Suppressor macrophage treated with lipopolysaccharide for 1 hour (primary cell): ENCODE measurements at regions not wholly inside any gene's neighbourhood (a gene's known extent, or its start where the extent isn't known, plus 50 kb on each side); places are given as distances from the start of the nearest gene placed in this dataset.
"Not testable (repeated sequence)": the region's sequence is repeated elsewhere in the genome, so short reads cannot be mapped to it uniquely, and the experiment has no call there.

Source experiments
- DNase-seq, 3 donors: peaks; one replicate each; pipeline ENCODE4 v3.0.0-alpha.2; 2020 to 2022

DNA sequence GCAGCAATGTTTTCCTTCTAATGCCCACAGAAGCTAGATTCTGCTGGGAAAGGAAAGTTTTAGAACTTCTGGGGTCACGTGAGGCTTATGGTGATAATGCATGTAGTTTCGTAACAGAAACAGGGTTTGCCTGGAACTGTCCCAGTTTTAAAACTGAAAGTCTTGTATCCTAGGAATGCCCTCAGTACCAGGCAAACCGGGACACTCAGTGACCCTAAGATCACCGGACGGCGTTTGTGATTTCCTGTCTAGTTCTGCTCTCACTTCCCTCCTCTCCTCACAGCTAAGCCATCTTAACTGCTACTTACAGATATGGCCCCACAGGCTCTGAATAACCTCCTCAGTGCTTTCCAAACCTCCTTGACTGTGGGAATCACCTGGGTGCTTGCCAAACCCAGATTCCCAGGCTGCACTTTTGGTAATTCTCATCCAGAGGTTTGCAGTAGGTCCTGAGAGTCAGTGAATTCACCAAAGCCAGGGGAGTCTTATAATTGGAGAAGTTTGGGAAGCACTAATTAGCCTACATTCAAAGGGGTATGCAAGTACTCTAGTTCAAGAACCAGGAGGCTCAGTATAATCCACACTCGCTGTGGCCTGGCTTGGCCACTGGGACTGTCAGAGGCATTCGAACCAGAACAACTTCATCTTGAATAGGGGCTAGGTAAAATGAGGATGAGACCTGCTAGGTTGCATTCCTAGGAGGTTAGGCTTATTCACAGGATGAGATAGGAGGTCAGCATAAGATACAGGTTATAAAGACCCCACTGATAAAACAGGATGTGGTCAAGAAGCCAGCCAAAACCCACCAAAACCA lies 231.6 kb upstream of the MYLIP start:
- DNase-seq: peak; percentile 54 to 85 (median 66)

DNA sequence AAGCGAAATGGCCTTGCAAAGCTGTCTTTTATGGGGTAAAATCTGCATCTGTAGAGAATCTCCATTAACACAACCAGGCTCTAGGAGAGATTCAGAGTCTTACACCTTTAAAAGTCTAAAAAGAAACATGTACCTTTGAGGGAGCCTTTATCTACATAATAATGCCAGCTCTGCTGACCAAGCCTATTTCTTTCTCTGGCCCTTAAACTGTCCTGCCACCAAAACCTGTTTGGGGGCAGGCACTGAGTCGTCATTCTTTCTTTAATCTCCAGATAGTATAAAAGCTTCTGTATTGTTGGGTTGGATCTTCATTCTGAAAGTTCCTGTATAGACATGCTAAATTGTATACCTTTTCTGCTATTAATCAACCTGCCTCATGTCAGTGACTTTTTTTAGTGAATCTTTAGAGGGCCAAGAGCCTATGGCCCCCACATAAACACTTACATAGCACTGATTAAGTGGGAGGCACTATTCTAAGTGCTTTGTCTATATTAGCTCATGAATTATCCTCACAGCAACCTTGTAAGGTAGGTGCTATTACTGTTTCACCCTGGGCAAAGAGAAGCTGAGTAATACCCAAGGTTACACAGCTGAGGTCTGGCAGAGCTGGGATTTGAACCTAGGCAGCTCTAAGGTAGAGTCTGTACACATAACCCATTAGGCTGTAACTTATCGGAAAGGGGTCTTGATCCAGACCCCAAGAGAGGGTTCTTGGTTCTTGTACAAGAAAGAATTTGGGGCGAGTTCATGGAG lies 232.3 kb upstream of the DTNBP1 start:
- DNase-seq: no peak

DNA sequence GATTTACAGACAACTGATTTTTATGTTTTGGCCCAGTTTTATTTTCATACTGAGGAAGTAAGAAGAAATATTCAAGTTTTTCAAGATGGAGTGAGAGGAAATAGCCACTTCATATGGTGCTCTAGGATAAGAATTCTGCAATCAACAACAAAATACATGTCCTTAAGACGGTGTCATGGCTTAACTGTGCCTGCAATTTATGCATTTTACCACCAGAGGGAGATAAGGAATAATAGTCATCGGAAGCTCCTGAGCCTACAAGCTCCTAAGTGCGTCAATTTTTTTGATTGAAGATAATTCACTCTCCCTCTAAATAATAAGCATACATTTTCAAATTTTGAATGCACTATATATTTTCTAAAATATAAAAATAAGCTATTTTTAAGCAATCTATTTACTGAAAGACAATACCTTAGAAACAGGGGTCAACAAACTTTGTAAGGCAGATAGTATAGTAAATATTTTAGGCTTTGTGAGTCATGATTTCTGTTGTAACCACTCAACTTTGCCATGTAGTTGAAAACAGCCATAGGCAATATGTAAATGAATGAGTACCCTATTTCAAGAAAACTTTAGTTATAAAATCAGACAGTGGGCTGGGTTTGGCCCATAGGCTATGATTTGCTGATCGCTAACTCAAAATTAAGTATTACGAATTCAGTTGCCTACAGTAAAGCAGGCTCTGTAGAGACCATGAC lies 230.9 kb upstream of the DTNBP1 start:
- peak; percentile 45 to 70 (median 63) for DNase-seq

DNA sequence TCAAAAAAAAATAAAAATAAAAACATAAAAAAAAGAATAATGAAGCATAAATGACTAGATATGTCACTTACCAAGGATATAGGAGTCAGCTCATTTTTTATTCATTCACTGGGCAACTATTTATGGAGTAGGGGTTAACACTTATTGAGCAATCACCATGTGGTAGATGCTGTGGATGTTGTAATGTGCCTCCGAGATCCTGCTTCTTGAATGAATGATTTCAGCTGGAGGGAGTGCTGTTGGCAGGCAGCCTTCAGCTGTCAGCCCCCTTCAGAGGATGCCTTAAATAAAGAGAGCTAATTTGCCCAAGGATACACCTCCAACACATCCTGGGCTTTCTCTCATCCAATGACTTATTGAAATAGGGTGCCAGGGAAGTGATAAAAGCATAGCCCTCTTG lies 229.5 kb upstream of the DTNBP1 start:
- peak; percentile 40 to 63 (median 57) for DNase-seq

DNA sequence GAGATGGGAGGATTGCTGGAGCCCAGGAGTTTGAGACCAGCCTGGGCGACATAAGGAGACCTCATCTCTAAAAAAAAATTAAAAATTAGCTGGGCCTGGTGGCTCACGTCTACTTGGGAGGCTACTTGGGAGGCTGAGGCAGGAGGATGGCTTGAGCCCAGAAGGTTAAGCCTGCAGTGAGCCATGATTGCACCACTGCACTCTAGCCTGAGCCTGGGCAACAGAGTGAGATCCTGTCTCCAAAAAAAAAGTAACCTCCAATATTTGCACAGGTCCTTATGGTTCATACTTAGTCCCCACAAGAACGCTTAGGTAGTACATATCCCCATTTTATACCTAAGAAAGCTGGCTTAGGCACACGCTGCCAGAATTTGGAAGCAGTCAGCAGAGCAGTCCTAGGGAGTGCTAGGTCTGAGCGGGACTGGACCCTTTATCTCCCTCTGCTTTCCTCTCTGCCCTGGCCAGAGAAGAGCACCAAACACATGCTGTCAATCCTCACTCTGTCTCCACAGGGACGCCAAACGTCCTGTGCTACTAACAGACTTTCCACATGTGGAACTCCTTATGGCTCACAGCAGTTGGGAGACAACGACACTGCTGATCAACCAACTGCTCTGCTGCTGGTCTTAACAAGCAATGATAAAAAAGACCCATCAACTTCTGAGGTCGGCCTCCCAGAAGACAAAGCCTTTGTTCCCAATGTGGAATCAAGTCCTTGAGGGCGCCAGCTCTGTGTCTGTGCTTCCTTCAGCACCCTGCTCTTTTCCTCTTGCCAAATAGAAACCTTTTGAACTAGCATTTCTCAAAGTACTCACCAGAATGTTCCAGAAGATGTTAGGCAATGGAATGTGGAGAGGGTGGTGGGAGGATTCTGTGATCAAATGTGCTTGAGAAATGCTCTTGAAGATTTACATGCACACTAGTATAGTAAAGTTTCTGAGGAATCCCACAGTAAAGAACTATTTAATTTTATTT lies 226.3 kb upstream of the DTNBP1 start:
- peak in 2 of 3 donors; percentile 39 to 47 for DNase-seq

DNA sequence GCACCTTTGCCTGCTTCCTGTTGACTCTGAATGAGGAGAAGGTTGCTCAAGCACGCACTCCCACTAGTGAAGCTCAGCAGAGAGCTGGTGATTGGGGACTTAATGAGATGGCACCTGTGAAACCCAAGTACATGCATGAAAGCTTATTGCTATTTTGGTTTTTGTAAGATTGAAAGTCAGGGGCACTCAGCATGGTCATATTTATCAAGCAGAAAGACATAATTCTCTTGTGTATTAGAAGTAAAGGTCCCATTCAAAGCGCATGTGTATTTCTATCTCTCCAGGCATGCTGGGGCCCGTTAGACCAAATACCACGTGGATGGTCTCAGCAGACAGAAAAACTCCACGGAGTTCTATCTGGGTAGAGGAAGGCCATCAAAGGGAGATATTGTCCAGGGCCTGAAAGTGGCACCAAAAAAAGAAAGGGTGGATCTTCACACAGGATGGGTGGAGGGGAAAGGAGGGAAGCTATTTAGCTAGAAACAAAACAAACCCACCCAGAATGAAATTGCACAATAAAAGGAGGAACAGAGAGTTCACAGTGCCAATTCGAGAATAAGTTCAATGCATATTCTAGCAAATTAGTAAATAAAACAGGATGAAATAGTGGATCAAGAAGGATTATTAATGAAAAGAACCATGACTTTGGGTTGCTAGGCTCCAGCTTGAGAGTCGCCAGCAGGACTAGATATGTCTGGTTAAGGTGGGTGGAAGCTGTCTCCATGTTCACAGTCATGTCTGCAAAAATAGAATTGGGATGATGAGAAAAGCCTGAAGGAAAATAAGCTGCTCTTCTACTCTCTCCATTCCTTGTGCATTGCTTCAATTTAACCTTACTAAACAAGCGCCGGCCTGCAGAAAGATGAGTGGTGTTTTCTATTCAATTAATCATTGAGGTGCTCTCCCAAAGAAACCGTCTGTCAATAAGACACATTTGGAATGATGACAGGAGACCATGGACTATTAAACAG lies 224.9 kb upstream of the DTNBP1 start:
- no peak for DNase-seq

DNA sequence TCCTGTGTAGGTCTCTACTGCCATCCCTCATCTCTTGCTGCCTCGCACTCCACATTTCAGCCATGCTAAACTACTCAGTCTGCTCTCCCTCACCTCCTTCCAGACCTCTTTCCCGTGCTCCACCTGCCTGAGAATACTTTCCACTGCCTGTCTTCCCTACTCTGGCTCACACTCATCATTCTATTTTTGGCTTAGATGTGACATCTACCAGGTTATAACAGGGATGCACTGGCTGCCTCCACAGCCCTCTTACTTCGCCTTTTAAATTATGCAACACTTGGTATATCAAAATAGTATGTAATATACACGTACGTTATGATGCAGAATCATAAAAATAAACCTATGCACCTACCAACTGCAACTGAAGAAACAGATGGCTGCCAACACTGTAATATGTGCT lies 222.8 kb upstream of the DTNBP1 start:
- no peak for DNase-seq

DNA sequence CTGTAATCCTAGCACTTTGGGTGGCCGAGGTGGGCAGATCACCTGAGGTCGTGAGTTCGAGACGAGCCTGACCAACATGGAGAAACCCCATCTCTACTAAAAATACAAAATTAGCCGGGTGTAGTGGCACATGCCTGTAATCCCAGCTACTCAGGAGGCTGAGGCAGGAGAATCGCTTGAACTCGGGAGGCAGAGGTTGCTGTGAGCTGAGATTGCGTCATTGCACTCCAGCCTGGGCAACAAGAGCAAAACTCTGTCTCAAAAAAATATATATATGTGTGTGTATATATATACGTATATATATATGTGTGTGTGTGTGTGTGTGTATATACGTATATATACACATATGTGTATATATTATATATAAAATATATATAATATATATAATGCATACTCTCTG lies 220.8 kb upstream of the DTNBP1 start:
- DNase-seq: not testable (repeated sequence)

DNA sequence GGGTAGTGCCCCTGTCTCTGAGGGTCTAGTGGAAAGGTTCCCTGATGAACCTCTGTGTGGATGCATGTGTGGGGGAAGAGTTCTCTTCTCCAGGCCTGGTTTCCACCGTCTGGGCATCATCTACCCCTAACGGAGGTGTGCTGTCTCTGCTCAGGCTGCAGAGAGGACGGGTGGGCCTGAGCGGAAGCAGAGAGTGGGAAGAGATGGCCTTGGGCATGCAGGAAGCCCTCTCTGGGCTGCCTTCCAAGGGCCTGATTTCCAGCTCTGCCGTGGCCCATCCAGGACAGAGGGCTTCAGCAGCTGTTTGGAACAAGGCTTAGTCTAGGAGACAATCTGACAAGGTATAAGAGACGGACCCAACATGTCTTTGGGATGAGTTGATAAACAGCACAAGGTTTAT lies 220.1 kb upstream of the DTNBP1 start:
- no peak for DNase-seq

DNA sequence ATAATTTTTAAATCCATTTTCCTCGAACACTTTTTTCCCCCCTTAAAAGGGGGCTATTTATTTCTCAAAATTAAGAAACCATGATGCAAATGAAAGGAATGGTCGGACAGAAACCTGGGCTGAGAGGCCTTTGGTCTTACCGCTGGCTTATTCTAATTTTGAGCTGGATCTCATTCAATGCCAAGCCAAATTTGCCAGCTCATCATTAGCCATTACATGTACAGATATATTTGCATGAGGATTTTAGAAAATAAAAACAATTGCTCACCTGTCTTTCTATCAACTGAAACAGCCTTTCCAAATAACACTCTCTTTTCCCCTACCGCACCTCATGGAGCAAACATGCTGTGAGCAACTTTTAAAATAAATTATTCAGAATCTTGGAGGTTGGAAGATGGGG lies 219.5 kb upstream of the DTNBP1 start:
- no peak for DNase-seq

DNA sequence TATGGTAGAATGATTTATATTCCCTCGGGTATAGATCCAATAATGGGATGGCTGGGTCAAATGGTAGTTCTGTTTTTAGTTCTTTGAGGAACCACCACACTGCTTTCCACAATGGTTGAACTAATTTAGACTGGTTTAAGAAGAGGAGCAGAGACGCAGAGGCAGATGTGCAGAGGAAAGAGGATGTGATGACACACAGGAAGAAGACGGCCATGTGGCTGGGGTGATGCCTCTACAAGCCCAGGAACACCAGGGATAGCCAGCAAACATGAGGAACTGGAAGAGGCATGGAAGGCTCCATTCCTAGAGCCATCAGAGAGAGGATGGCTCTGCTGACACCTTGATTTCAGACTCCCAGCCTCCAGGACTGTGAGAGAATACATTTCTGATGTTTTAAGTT lies 218.3 kb upstream of the DTNBP1 start:
- peak; percentile 74 to 77 (median 75) for DNase-seq

DNA sequence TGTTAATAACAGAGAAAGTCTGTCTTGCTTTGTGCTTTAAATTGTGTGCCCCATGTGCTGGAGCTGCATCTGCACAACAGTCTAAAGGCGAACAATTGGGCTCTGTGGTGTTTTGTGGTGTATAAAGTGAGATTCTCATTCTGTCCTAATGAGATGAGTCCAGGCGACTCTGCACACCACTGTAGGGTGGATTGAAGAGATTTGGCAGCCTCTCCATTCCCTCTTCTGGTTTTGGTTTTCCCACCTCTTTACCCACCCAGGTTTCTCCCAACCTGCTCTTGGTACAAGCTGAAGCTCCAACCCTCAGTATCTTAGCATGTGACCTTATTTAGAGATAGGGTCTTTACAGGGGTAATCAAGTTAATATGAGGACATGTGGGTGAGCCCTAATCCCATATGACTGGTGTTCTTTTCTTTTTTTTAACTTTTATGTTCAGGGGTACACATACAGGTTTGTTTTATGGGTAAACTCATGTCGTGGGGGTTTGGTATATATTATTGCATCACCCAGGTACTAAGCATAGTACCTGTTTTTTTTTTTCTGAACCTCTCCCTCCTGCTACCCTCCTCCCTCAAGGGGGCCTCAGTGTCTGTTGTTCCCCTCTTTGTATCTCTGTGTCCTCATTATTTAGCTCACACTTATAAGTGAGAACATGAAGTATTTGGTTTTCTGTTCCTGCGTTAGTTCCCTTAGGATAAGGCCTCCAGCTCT lies 217.6 kb upstream of the DTNBP1 start:
- no peak for DNase-seq

DNA sequence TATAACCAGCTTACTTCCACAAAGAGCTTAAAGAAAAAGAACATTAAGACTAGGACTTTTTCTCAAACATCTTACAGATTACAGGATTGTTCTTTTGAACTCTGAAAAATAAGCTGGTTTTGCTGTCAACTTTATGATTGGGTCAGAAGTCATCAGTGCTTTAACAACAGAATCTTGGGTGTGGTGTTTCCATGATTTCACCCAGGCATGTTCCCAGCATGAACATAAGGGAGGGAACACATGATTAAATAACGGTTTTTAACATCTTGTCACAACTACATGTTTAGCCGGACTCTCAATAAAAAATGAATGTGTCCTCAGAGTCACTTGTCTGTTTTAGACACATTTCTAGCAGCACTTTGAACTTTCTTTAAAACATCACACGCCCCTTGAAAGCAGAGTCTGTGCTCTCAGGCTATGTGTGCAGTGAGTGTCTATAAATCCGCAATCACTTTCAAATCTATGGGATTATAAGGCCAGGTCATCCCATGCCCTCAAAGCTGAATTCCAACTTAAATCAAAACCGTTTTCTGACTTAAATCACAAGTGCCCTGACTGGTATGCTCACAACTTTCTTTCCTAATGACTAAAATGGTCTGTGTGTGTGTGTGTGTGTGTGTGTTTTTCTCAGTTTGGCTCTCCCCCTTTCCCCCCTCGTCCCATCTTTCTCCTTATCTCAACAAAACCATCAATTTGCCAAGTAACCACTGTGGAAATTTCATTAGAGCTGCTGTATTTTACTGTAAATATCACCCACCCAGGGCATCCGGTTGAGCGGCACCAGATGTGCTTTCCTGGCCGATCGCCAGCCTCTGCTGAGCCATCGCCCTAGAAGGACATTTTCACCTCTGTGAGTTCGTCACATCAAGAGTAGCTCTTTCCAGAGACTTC lies 216.8 kb upstream of the DTNBP1 start:
- DNase-seq: peak in 2 of 3 donors; percentile 55 to 61

DNA sequence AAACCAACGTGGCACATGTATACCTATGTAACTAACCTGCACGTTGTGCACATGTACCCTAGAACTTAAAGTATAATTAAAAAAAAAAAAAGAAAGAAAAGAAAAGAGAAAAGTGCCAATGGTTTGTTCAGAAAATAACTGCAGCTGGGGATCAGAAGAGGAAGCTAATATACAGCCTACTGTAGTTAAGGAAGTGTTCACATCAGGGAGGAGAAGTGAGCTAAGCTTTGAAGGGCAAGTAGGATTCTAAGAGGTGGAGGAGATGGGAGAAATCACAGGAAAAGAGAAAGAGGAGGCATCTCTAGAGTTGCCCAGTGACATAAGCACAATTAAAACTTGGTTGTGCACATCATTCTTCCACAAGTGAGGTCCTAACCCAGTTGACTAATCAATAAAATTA lies 214.4 kb upstream of the DTNBP1 start:
- peak; percentile 51 to 69 (median 67) for DNase-seq

DNA sequence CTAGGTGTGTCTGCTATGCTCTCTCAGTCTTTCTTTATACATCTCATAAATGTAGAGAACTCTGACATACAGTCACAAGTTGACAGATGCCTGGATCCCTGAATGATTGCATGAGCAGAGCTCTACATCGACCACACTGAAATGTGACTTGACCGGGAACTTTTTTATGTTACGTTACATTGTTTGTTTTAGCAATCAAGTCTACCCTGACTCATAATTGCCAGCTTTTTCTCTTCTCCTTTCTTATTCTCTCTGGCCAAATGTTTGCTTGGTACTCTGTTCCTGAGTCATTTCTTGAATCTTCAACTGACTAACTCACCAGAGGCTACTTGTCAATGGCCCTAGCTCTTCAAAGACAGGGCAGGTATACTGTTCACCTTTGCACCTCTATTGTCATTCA lies 213.6 kb upstream of the DTNBP1 start:
- DNase-seq: peak; percentile 82 to 97 (median 95)

DNA sequence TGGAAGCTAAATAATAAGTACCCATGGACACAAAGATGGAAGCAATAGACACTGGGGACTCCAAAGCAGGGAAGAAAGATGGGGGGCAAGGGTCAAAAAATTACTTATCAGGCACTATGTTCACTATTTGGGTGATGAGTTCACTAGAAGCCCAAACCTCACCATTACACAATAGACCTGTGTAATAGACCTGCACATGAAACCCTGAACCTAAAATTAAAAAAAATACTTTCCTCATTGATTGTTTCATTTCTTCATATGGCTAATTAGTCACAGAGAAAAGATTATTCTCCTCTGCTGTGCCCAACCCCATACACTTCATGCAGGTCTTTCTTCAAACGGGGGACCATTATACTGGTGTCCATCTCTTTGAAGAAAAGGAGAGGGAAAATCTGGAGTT lies 213.0 kb upstream of the DTNBP1 start:
- peak in 1 of 3 donors; percentile 38 for DNase-seq

DNA sequence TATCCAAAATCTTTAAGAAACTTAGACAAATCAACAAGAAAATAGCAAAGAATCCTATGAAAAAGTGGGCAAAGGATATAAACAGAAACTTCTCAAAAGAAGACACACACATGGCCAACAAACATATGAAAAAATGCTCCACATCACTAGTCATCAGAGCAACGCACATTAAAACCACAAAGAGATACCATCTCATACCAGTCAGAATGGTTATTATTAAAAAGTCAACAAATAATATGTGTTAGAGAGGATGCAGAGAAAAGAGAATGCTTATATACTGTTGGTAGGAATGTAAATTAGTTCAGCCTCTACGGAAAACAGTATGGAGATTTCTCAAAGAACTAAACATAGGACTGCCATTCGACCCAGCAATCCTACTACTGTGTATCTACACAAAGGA lies 212.0 kb upstream of the DTNBP1 start:
- no peak for DNase-seq

DNA sequence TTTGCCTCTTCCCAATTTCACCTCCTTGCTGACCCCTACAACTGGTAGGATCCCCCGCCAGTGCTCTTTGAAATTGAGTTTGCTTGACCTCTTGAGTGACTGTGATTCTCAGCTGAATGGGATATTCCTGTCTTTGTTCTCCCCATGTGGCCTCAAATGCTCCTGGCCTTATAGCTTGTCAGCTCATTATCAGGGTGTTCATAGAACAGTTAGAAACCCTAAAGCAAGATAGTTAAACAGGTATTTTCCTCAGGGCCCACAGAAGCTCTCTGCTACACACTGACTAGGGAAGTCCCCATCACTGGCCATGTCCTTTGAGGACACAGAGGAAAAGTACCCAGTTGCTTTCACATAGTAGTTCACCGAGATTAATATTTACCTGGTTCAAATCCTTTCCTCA lies 211.5 kb upstream of the DTNBP1 start:
- no peak for DNase-seq
